ENCODE measurements at regions not wholly inside any gene's neighbourhood (a gene's known extent, or its start where the extent isn't known, plus 50 kb on each side); places are given as distances from the start of the nearest gene placed in this dataset.
"Not testable (repeated sequence)": the region's sequence is repeated elsewhere in the genome, so short reads cannot be mapped to it uniquely, and the experiment has no call there.

GRCh38 chr6:68173616-68174015 lies 461.5 kb upstream of the ADGRB3 start:
- POLR2A ChIA-PET (ENCODE audit: low non-redundant PET), result no interaction called here
- BruUV-seq (replicated peaks), result no TSS peak
- intact Hi-C loops (cut with micrococcal nuclease; ENCODE audit: unreplicated experiment), result no loop called here

GRCh38 chr6:68169922-68170321 lies 465.2 kb upstream of the ADGRB3 start:
- Histone ChIP-seq H3K9me3 (ENCODE audit: low read depth, low read length, poor library complexity, severe bottlenecking) (no peaks in the 10 kb centered on the region), H3K27ac (ENCODE audit: low read depth, low read length, poor library complexity, severe bottlenecking) (no peak overlapping the region), H3K36me3 (ENCODE audit: insufficient read depth, low read length, poor library complexity, severe bottlenecking) (no peaks in the 10 kb centered on the region), H3K27me3 (replicated peaks; ENCODE audit: insufficient read depth, low read depth, low read length, poor library complexity) (no peaks in the 10 kb centered on the region), H3K4me1 (ENCODE audit: insufficient read depth, low read length, poor library complexity, severe bottlenecking) (no peaks in the 10 kb centered on the region), H3K4me3 (ENCODE audit: low read depth, low read length, poor library complexity, severe bottlenecking) (no peak overlapping the region)
- no peak for DNase-seq (ENCODE audit: low spot score)
- TF ChIP-seq EZH2 (IDR thresholded peaks at IDR 0.05; ENCODE audit: borderline replicate concordance, low read depth, low read length, poor library complexity, severe bottlenecking) (no peak), CTCF (conservative IDR thresholded peaks at IDR 0.05; ENCODE audit: low read depth, low read length) (no peak)
- no TSS peak for BruUV-seq (replicated peaks)
- ChIA-PET POLR2A (ENCODE audit: low non-redundant PET) (no interaction called here), CTCF (no interaction called here)
- intact Hi-C loops (cut with micrococcal nuclease; ENCODE audit: unreplicated experiment), result no loop called here

More at GRCh38 chr6:68173616-68174015, 461.5 kb upstream of the ADGRB3 start:
- H3K4me3 ChIP-seq (ENCODE audit: low read depth, low read length, poor library complexity, severe bottlenecking), result no peak overlapping the region
- TF ChIP-seq EZH2 (IDR thresholded peaks at IDR 0.05; ENCODE audit: borderline replicate concordance, low read depth, low read length, poor library complexity, severe bottlenecking) (no peak), CTCF (conservative IDR thresholded peaks at IDR 0.05; ENCODE audit: low read depth, low read length) (no peak)
- CTCF ChIA-PET, result no interaction called here
- no peaks in the 10 kb centered on the region for H3K4me1 ChIP-seq (ENCODE audit: insufficient read depth, low read length, poor library complexity, severe bottlenecking)
- no peaks in the 10 kb centered on the region for H3K36me3 ChIP-seq (ENCODE audit: insufficient read depth, low read length, poor library complexity, severe bottlenecking)
- DNase-seq (ENCODE audit: low spot score), result no peak
- H3K27ac ChIP-seq (ENCODE audit: low read depth, low read length, poor library complexity, severe bottlenecking), result no peak overlapping the region
- H3K27me3 ChIP-seq (replicated peaks; ENCODE audit: insufficient read depth, low read depth, low read length, poor library complexity), result no peaks in the 10 kb centered on the region
- H3K9me3 ChIP-seq (ENCODE audit: low read depth, low read length, poor library complexity, severe bottlenecking), result no peaks in the 10 kb centered on the region

- ChIA-PET CTCF (interaction anchor here (0.6 kb wide), 1 partner anchor 229 kb away, joined by 4 read pairs; no protein-coding TSS in a partner anchor), POLR2A (ENCODE audit: low non-redundant PET) (no interaction called here)
- Histone ChIP-seq H3K27me3 (replicated peaks; ENCODE audit: insufficient read depth, low read depth, low read length, poor library complexity) (no peaks in the 10 kb centered on the region), H3K4me1 (ENCODE audit: insufficient read depth, low read length, poor library complexity, severe bottlenecking) (no peaks in the 10 kb centered on the region), H3K9me3 (ENCODE audit: low read depth, low read length, poor library complexity, severe bottlenecking) (no peaks in the 10 kb centered on the region), H3K36me3 (ENCODE audit: insufficient read depth, low read length, poor library complexity, severe bottlenecking) (no peaks in the 10 kb centered on the region), H3K27ac (ENCODE audit: low read depth, low read length, poor library complexity, severe bottlenecking) (no peak overlapping the region), H3K4me3 (ENCODE audit: low read depth, low read length, poor library complexity, severe bottlenecking) (no peak overlapping the region)
- intact Hi-C loops (cut with micrococcal nuclease; ENCODE audit: unreplicated experiment), result no loop called here
- no peak for DNase-seq (ENCODE audit: low spot score)
- TF ChIP-seq CTCF (conservative IDR thresholded peaks at IDR 0.05; ENCODE audit: low read depth, low read length) (no peak), EZH2 (IDR thresholded peaks at IDR 0.05; ENCODE audit: borderline replicate concordance, low read depth, low read length, poor library complexity, severe bottlenecking) (no peak)
- no TSS peak for BruUV-seq (replicated peaks)
These were observed 467.5 kb upstream of the ADGRB3 start for GRCh38 chr6:68167604-68168003.

- H3K4me3 ChIP-seq (ENCODE audit: low read depth, low read length, poor library complexity, severe bottlenecking); BruUV-seq (replicated peaks); intact Hi-C loops (cut with micrococcal nuclease; ENCODE audit: unreplicated experiment); H3K36me3 ChIP-seq (ENCODE audit: insufficient read depth, low read length, poor library complexity, severe bottlenecking); POLR2A ChIA-PET (ENCODE audit: low non-redundant PET); CTCF ChIA-PET; H3K9me3 ChIP-seq (ENCODE audit: low read depth, low read length, poor library complexity, severe bottlenecking); H3K27me3 ChIP-seq (replicated peaks; ENCODE audit: insufficient read depth, low read depth, low read length, poor library complexity); H3K4me1 ChIP-seq (ENCODE audit: insufficient read depth, low read length, poor library complexity, severe bottlenecking); DNase-seq (ENCODE audit: low spot score); H3K27ac ChIP-seq (ENCODE audit: low read depth, low read length, poor library complexity, severe bottlenecking): not testable (repeated sequence)
These were observed 474.3 kb upstream of the ADGRB3 start for GRCh38 chr6:68160812-68161211.

Data from A673 (cell line).